ENCODE measurements at regions not wholly inside any gene's neighbourhood (a gene's known extent, or its start where the extent isn't known, plus 50 kb on each side); places are given as distances from the start of the nearest gene placed in this dataset.

DNA sequence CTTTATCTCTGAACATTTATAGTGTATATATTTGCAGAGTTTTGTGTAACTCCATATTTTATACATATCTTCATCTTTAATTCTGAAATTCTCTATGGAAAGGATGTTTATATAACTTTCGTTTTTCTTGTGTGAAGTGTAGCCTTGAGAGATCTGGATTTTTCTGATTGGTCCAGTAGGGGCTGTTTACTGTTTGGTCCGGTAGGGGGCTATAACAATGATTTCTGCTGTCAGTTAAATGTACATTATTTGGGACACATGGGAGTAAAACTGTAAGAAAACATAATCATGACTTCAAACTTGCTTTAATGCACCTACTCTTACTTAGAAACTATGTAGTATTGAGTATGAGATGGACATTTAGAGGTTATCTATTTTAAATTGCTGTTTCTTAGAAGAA, 527.1 kb upstream of the ARRDC3 start:
- DNase-seq (ENCODE audit: low spot score in 2 of 2) (no peak), ATAC-seq (no peak)
- Mint-ChIP-seq H3K9me3 (peaks cover 6 to 9% of the 10 kb centered on the region in 2 donors), H3K27ac (no peak overlapping the region), H3K36me3 (no peaks in the 10 kb centered on the region)

DNA sequence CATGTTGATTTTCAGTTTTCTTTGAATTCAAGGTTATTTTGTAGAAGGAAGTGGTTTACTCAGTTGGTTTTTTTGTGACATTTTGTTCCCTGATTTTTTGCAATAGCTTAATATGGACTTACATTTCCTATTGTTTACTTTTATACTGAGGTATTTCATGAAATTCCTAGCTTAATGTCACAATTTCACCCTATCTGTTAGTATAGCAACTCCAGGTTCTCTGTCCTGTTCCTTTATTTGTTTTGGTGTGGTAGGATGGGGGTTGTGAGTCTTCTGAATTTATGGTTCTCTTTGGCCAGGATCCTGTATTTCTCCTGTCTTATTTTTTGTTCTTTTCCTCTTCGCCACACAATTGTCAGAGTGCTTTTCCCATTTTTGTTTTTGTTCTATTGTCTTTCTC, 523.4 kb upstream of the ARRDC3 start:
- ATAC-seq (no peak), DNase-seq (ENCODE audit: low spot score in 2 of 2) (no peak)
- Mint-ChIP-seq H3K36me3 (no peaks in the 10 kb centered on the region), H3K27ac (no peak overlapping the region), H3K9me3 (peaks cover 11 to 17% of the 10 kb centered on the region in 2 donors)

DNA sequence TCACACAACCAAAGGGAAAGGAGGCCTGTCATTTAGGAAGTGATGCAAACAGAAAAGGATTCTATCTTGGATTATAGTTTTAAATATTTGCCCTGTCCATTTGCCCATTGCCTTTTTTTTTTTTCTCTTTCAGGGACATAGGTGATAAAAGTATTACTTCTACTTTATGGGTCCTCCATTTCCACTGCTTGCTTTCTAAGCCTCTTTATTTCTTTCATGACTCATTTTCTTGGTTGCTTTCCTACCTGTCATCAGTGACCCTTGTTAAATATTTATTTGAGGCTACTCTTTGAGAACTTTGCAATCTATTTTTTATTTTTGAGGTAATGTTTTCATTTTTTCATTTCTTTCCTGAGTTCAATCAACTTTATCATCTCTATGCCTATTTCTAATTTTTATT, 522.9 kb upstream of the ARRDC3 start:
- peaks cover 11 to 17% of the 10 kb centered on the region in 2 donors for H3K9me3 Mint-ChIP-seq
- H3K27ac Mint-ChIP-seq: no peak overlapping the region
- ATAC-seq (no peak), DNase-seq (ENCODE audit: low spot score in 2 of 2) (no peak)
- H3K36me3 Mint-ChIP-seq: no peaks in the 10 kb centered on the region

DNA sequence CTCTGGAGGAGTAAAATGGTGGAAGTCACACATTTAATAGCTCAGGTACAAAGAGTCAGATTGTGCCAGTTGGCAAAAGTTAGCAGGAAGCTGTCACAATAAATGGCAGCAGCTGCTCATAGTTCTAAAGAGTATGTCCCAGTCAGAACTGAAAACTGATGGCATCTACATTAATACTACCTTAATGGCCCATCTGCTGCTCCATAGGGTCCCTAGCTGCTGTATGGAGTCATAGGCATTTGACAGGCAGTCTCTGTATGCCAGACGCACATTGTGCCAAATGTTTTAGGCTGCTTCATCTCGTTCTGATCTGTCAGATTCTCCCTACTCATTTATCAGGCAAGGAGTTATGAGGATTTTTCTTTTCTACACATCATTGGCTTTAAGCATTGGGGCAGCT, 515.8 kb upstream of the ARRDC3 start:
- ATAC-seq (no peak), DNase-seq (ENCODE audit: low spot score in 2 of 2) (no peak)
- Mint-ChIP-seq H3K27ac (no peak overlapping the region), H3K9me3 (peaks cover 5 to 8% of the 10 kb centered on the region in 2 donors), H3K36me3 (no peaks in the 10 kb centered on the region)

DNA sequence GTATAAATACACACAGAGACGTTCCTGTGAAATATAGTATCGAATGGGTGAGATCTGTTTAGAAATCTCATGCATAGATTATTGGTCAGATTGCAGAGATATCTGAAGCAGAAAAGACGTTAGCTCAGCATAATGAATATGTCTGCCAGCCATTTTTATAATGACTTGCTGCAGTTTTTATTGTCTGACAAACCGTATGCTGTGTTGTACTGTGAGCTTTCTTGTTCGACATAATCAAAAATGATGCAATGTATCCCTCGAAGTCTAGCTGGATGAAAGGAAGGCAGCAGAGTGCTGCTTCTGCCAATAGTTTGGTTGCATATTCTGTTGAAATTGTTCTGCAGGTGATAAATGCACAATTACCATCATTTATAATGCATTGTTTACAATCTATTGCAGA, 514.9 kb upstream of the ARRDC3 start:
- no peak overlapping the region for H3K27ac Mint-ChIP-seq
- DNase-seq (ENCODE audit: low spot score in 2 of 2) (no peak), ATAC-seq (no peak)
- H3K36me3 Mint-ChIP-seq: no peaks in the 10 kb centered on the region
- peaks cover 0 to 4% of the 10 kb centered on the region in 2 donors for H3K9me3 Mint-ChIP-seq

DNA sequence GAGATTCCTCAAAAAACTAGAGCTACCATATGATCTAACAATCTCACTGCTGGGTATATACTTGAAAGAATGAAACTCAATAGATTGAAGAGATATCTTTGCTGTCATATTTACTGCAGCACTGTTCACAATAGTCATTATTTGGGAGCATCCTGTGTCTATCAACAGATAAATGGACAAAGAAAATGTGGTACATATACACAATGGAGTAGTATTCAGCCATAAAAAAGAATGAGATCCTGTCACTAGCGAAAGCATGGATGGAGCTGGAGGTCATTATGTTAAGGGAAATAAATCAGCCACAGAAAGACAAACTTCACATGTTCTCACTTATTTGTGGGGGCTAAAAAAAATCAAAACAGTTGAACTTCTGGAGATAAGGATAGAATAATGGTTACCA, 505.7 kb upstream of the ARRDC3 start:
- no peak for ATAC-seq
- no peak overlapping the region for H3K27ac Mint-ChIP-seq
- H3K9me3 Mint-ChIP-seq: peaks cover 3 to 11% of the 10 kb centered on the region in 2 donors
- H3K36me3 Mint-ChIP-seq: no peaks in the 10 kb centered on the region
- no peak for DNase-seq (ENCODE audit: low spot score in 2 of 2)

DNA sequence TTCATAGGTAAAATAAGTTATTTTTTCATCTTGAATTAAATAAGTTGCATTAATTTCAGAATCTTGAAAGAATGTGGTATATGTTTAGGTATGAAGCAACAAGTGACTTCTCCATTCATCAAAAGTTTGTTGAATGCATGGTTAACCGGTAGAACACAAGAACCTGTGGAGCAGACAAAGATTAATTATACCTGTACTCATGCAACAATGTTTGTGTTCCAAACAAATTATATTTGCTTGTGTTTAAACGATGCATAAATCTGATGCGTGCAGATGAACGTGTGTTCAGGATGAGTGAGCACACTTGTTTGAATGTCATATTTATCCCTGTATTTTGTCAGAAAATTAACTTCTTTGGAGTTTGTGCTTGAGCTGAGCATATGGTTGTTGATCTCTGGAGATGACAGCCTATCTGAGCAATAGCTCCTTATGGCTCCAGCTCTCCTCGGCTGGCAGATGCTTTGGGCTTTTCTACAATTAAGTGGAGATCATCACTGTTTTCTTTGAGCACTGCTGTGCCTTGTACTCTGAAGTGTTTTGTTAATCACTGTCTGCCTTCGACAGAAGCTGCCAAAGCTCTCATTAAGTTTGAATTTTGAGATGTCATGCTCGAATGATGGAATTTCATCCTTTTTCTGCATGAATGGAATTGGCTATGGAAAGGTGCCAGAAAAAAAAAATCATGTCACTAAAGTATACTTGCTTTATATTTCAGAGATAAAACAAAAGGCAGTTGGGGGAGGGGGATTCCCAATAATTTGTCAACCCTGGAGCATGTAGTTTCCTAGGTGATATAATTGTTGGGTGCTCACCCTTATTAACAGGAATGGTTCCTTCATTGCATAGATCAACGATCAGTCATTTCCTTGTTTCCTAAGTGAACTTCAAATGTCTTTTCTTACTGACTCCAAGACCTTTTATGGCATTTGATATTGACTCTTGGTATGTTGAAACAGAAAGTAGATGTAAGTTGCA, 502.5 kb upstream of the ARRDC3 start:
- no peak for DNase-seq (ENCODE audit: low spot score in 2 of 2)
- Mint-ChIP-seq H3K9me3 (peaks cover 6 to 7% of the 10 kb centered on the region in 2 donors), H3K36me3 (no peaks in the 10 kb centered on the region), H3K27ac (no peak overlapping the region)
- ATAC-seq: no peak

DNA sequence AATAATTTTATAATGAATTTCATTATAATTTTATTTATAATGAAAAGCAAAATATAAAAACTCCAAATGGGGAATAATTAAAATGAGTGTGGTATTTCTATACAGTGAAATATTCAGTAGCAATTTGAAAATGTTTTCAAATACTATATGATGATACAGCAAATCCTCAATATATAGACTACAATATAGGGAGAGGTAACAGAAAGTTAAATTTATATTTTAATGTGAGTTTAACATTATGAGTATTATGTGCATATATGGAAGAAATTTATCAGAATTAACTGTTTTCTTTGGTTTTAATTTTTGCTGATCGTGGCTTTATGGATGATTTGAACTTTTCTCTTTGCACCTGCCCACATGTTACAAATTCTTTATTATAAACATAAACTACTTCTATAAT, 500.9 kb upstream of the ARRDC3 start:
- ATAC-seq: no peak
- Mint-ChIP-seq H3K27ac (no peak overlapping the region), H3K9me3 (peaks cover 9 to 11% of the 10 kb centered on the region in 2 donors), H3K36me3 (no peaks in the 10 kb centered on the region)
- no peak for DNase-seq (ENCODE audit: low spot score in 2 of 2)

DNA sequence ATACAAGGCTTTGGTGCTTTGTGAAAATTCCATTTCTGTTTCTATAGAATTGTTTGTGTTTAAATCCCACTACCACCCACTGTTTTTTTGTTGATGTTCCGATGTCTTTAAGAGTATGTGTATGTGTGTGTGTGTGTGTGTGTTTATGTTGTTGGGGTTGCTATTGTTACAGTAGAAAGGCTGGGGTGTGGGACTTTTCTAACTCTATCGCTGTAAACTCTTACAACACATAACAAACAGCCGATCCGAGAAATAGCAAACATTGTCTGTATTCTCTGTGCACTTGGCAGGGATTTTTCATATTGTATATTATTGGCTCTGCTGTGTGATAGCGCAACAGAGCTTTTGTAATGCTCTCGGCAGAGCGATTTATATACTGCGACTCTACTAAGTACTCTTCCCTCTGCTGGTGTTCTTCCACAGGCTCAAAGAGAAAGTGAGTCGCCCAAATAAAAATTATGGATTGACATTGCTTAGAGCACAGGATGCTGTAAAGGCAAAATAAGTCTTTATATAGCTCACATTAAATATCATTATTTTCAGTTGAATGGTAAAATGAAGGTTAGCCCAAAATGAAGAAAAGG, 492.2 kb upstream of the ARRDC3 start:
- DNase-seq (ENCODE audit: low spot score in 2 of 2) (no peak), ATAC-seq (no peak)
- no peak overlapping the region for H3K27ac Mint-ChIP-seq
- peaks cover 6 to 12% of the 10 kb centered on the region in 2 donors for H3K9me3 Mint-ChIP-seq
- no peaks in the 10 kb centered on the region for H3K36me3 Mint-ChIP-seq

DNA sequence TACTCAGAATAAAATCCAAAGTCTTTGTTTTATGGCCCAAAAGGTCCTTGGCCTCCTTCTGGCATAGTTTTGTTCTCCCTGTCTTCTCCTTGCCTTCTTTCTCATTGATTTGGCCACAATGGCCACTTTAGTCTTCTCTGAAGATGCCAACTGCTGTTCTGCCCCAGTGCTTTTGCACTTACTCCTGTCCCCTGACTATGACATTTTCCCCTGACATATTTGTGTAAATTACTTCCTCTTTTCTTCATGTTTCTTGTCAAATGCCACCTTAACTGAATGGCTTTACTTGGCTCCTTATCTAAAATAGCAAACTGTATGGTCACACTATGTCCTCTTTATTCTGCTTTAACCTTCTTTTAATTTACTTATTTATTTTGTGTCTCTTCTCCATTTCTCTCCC, 484.7 kb upstream of the ARRDC3 start:
- DNase-seq (ENCODE audit: low spot score in 2 of 2) (no peak), ATAC-seq (no peak)
- H3K36me3 Mint-ChIP-seq: no peaks in the 10 kb centered on the region
- peaks cover 0 to 8% of the 10 kb centered on the region in 2 donors for H3K9me3 Mint-ChIP-seq
- H3K27ac Mint-ChIP-seq: no peak overlapping the region

DNA sequence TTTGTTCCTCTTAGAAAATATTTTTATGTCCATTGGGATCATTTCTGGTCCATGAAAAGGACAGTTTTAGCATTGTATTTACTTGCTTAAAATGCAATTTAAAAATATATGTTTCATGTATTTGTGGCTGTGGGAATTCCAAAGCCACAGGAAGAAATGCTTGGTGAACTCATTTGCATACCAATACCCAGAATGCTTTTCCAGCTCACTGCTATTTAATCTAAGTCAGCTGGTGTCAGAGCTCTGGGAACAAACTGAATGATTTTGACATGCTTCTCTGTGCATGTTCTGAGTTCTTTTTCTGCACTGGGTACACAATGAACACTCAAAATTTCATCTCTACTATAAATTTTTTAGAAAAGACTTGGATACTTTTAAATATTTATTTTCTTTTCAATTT, 482.8 kb upstream of the ARRDC3 start:
- no peak for ATAC-seq
- no peaks in the 10 kb centered on the region for H3K36me3 Mint-ChIP-seq
- no peak overlapping the region for H3K27ac Mint-ChIP-seq
- H3K9me3 Mint-ChIP-seq: peaks cover 0 to 12% of the 10 kb centered on the region in 2 donors
- DNase-seq (ENCODE audit: low spot score in 2 of 2): no peak

DNA sequence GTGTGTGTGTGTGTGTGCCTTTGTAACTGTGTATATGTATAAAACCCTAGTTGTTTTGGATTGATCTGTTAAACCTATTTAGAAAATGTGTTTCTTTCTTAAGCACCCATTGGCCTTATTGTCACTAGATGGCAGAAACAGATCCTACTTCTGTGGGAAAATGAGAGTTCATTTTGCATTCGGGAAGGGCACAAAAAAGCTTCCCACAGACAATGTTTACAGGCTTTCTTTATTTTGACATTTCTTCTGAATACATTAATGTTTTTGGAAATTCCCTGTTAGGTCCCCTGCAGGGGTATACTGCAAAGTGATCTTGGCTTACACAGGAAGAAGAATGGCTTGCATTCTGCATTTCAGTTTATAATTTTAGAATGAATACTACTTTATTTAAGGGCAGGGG, 481.8 kb upstream of the ARRDC3 start:
- no peaks in the 10 kb centered on the region for H3K36me3 Mint-ChIP-seq
- no peak for ATAC-seq
- no peak for DNase-seq (ENCODE audit: low spot score in 2 of 2)
- H3K9me3 Mint-ChIP-seq: peaks cover 0 to 12% of the 10 kb centered on the region in 2 donors
- no peak overlapping the region for H3K27ac Mint-ChIP-seq

DNA sequence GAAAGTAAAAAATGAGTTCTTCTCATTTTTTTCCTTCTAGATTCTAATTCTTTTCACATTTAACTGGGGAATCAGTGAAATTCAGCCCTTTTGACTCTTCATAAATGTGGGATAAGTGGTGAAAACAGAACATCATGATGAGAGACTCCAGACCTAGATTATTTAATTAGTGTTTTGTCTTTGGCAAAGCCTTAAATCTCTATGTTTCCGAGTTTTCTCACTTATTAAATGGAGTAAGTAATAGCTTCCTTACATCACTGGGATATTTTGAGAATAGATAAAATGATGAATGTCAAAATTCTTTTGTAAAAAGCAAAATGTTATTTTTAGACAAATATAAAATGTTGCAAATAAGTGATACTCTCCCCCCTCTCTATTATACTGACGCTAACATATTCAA, 468.6 kb upstream of the ARRDC3 start:
- ATAC-seq (no peak), DNase-seq (ENCODE audit: low spot score in 2 of 2) (no peak)
- Mint-ChIP-seq H3K36me3 (no peaks in the 10 kb centered on the region), H3K27ac (no peak overlapping the region), H3K9me3 (no peaks in the 10 kb centered on the region)

DNA sequence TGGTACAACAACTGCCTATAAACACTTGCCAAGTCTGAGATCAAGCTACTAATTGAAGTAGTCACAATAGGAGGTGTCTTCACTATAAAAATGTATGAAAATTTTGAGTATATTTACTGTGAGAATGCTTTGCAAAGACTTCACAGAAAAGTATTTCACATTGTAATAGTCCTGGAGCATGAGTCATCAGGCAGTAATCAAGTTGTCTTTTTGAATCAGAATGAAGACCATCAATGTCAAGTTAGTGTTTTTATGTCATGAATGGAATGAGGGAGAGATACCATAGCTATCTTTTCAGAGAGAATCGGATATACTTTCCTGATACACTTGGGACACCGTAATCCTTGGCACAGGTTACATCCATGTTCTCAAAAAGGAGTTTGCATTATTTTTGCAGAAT, 466.9 kb upstream of the ARRDC3 start:
- no peaks in the 10 kb centered on the region for H3K9me3 Mint-ChIP-seq
- DNase-seq (ENCODE audit: low spot score in 2 of 2) (no peak), ATAC-seq (no peak)
- H3K27ac Mint-ChIP-seq: no peak overlapping the region
- H3K36me3 Mint-ChIP-seq: no peaks in the 10 kb centered on the region

DNA sequence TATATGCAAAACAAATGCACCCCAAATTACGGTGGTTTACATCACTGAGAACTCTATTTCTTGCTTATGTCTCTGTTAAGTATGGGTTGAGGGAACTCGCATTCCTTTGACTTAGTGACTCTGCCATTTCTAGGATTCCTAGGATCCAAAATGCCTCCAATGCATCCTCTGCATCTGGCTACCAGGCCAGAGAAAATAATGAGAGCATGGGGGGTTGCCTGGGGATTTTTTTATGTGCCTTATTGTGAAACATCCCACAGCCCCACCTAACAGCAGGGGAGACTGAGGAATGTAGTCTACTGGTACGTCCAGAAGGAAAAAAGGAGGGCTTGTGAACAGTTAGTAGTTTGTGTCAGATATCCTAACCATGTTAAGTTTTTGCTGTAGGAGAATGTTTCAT, 466.0 kb upstream of the ARRDC3 start:
- DNase-seq (ENCODE audit: low spot score in 2 of 2) (no peak), ATAC-seq (no peak)
- H3K36me3 Mint-ChIP-seq: no peaks in the 10 kb centered on the region
- no peak overlapping the region for H3K27ac Mint-ChIP-seq
- H3K9me3 Mint-ChIP-seq: no peaks in the 10 kb centered on the region

DNA sequence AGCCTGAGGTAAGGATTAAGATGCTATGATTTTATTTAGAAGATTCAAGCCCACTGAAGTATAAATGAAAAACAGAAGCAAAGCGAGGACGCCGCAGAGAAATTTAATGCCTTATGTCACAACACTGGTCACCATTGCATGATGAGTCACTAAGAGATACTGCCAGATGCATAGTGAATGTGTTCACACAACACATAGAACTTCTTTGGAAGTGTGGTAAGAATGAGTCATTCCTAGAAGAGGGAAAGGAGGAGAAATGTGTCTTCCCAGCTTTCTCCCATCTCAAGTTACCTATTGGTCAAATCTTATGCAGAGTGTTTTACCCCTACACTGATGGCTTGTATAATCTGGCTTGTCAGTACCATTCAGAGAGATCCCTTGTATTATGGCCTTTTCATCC, 465.3 kb upstream of the ARRDC3 start:
- Mint-ChIP-seq H3K27ac (no peak overlapping the region), H3K9me3 (no peaks in the 10 kb centered on the region), H3K36me3 (no peaks in the 10 kb centered on the region)
- DNase-seq (ENCODE audit: low spot score in 2 of 2) (no peak), ATAC-seq (no peak)

DNA sequence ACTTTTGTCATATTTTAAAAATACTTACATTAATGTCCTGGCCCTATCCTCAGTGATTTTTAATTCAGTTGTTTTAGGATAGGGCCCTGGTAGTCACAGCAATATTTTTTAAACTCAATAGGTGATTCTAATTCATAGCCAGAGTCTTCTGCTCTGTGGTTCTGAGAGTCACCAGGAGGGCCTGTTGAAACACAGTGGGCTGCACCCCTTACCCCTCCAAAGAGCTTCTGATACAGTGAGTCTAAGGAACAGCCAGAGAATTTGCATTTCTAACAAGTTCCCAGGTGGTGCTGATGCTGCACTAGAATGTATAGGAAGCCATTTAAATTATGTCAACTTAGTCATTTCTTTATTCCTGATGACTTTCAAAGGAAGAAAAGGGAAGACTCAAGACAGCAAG, 458.3 kb upstream of the ARRDC3 start:
- no peak for DNase-seq (ENCODE audit: low spot score in 2 of 2)
- Mint-ChIP-seq H3K9me3 (no peaks in the 10 kb centered on the region), H3K27ac (no peak overlapping the region), H3K36me3 (no peaks in the 10 kb centered on the region)
- ATAC-seq: no peak

DNA sequence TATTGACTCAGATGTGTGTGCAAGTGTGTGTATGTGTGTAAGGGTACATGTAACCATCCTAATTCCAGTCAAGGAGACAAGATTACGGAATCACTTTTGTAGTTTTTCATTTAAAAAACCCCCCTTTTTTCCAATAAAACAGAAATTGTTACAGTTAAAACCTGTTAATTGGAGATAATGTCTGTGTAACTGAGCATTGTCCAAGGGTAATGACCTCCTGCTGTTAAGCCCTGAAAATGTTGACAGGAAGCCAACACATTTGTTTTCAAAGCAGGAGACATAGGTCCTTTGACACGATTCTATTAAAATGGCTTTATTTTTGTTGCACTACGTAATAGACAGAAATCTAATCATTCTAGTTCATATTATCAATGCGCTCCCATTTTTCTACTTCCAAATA, 457.3 kb upstream of the ARRDC3 start:
- H3K9me3 Mint-ChIP-seq: no peaks in the 10 kb centered on the region
- ATAC-seq: no peak
- H3K27ac Mint-ChIP-seq: no peak overlapping the region
- DNase-seq (ENCODE audit: low spot score in 2 of 2): no peak
- H3K36me3 Mint-ChIP-seq: no peaks in the 10 kb centered on the region

All from activated naive CD4-positive, alpha-beta T cell treated with anti-CD3 and anti-CD28 coated beads, Interleukin-2, amount 50 U/mL, for 72 hours (primary cell).